H7 (cell line): ENCODE measurements at regions not wholly inside any gene's neighbourhood (a gene's known extent, or its start where the extent isn't known, plus 50 kb on each side); places are given as distances from the start of the nearest gene placed in this dataset.
"Not testable (repeated sequence)": the region's sequence is repeated elsewhere in the genome, so short reads cannot be mapped to it uniquely, and the experiment has no call there.

ENCODE experiments used
- DNase-seq: peaks from one replicate; pipeline ENCODE4 v3.0.0; 2012
- H3K27me3 ChIP-seq: 2 replicates; pipeline ENCODE4 v1.6.0; 2011; ENCODE audit warnings: mild to moderate bottlenecking, low read length; ENCODE audit not compliant: control insufficient read depth, insufficient read depth
- H3K36me3 ChIP-seq: replicated peaks from 2 replicates; pipeline ENCODE4 v1.5.1; 2011; ENCODE audit warnings: low read length; ENCODE audit not compliant: control insufficient read depth, insufficient read depth
- H3K4me3 ChIP-seq: 2 replicates; pipeline ENCODE4 v1.5.1; 2011; ENCODE audit warnings: low read depth, mild to moderate bottlenecking, control low read depth, low read length, moderate library complexity; ENCODE audit not compliant: insufficient read depth

GRCh38 chr4:27921231-27921630 lies 1060.6 kb downstream of the STIM2 start:
- Histone ChIP-seq H3K4me3 (no peak overlapping the region), H3K36me3 (no peaks in the 10 kb centered on the region), H3K27me3 (no peaks in the 10 kb centered on the region)
- DNase-seq, result no peak

GRCh38 chr4:27928761-27929540 lies 1068.3 kb downstream of the STIM2 start:
- Histone ChIP-seq H3K27me3 (no peaks in the 10 kb centered on the region), H3K4me3 (no peak overlapping the region), H3K36me3 (no peaks in the 10 kb centered on the region)
- no peak for DNase-seq

- DNase-seq, result no peak
- Histone ChIP-seq H3K4me3 (no peak overlapping the region), H3K36me3 (no peaks in the 10 kb centered on the region), H3K27me3 (no peaks in the 10 kb centered on the region)
These were observed 1069.7 kb downstream of the STIM2 start for GRCh38 chr4:27930291-27930690.

GRCh38 chr4:27930976-27931375 lies 1070.3 kb downstream of the STIM2 start:
- H3K36me3 ChIP-seq, result no peaks in the 10 kb centered on the region
- no peak for DNase-seq

GRCh38 chr4:27931584-27931983 lies 1070.9 kb downstream of the STIM2 start:
- H3K36me3 ChIP-seq, result no peaks in the 10 kb centered on the region
- no peak for DNase-seq
- no peaks in the 10 kb centered on the region for H3K27me3 ChIP-seq
- H3K4me3 ChIP-seq, result no peak overlapping the region

More at GRCh38 chr4:27930976-27931375, 1070.3 kb downstream of the STIM2 start:
- Histone ChIP-seq H3K27me3 (no peaks in the 10 kb centered on the region), H3K4me3 (no peak overlapping the region)

GRCh38 chr4:27934871-27935270 lies 1074.2 kb downstream of the STIM2 start:
- H3K36me3 ChIP-seq, result no peaks in the 10 kb centered on the region
- DNase-seq, result no peak
- H3K27me3 ChIP-seq, result no peaks in the 10 kb centered on the region
- H3K4me3 ChIP-seq, result no peak overlapping the region

- no peaks in the 10 kb centered on the region for H3K27me3 ChIP-seq
- H3K4me3 ChIP-seq, result no peak overlapping the region
- H3K36me3 ChIP-seq, result no peaks in the 10 kb centered on the region
- DNase-seq, result no peak
These were observed 1086.2 kb downstream of the STIM2 start for GRCh38 chr4:27946799-27947198.

GRCh38 chr4:27947302-27947701 lies 1086.7 kb downstream of the STIM2 start:
- H3K4me3 ChIP-seq, result no peak overlapping the region
- DNase-seq, result no peak
- no peaks in the 10 kb centered on the region for H3K36me3 ChIP-seq
- no peaks in the 10 kb centered on the region for H3K27me3 ChIP-seq

- Histone ChIP-seq H3K4me3 (no peak overlapping the region), H3K27me3 (no peaks in the 10 kb centered on the region), H3K36me3 (no peaks in the 10 kb centered on the region)
- no peak for DNase-seq
These were observed 1103.5 kb downstream of the STIM2 start for GRCh38 chr4:27964095-27964494.

GRCh38 chr4:27966664-27967063 lies 1106.0 kb downstream of the STIM2 start:
- Histone ChIP-seq H3K4me3 (no peak overlapping the region), H3K36me3 (no peaks in the 10 kb centered on the region), H3K27me3 (no peaks in the 10 kb centered on the region)
- DNase-seq, result no peak

GRCh38 chr4:27973056-27973455 lies 1112.4 kb downstream of the STIM2 start:
- no peaks in the 10 kb centered on the region for H3K36me3 ChIP-seq
- no peak for DNase-seq
- H3K4me3 ChIP-seq, result no peak overlapping the region
- no peaks in the 10 kb centered on the region for H3K27me3 ChIP-seq

- Histone ChIP-seq H3K4me3 (no peak overlapping the region), H3K36me3 (no peaks in the 10 kb centered on the region), H3K27me3 (no peaks in the 10 kb centered on the region)
- DNase-seq, result no peak
These were observed 1113.1 kb downstream of the STIM2 start for GRCh38 chr4:27973700-27974099.

- no peak for DNase-seq
- Histone ChIP-seq H3K27me3 (no peaks in the 10 kb centered on the region), H3K4me3 (no peak overlapping the region), H3K36me3 (no peaks in the 10 kb centered on the region)
These were observed 1113.7 kb downstream of the STIM2 start for GRCh38 chr4:27974339-27974738.

- H3K27me3 ChIP-seq, DNase-seq, H3K36me3 ChIP-seq, H3K4me3 ChIP-seq: not testable (repeated sequence)
These were observed 1114.2 kb downstream of the STIM2 start for GRCh38 chr4:27974881-27975280.

- H3K4me3 ChIP-seq, DNase-seq, H3K27me3 ChIP-seq, H3K36me3 ChIP-seq: not testable (repeated sequence)
These were observed 1117.9 kb downstream of the STIM2 start for GRCh38 chr4:27978427-27979109.
